DOHH2 (cell line): ENCODE measurements at regions not wholly inside any gene's neighbourhood (a gene's known extent, or its start where the extent isn't known, plus 50 kb on each side); places are given as distances from the start of the nearest gene placed in this dataset.

Source experiments
- H3F3A ChIP-seq: fragments of 200-600 bp; sonication (generic), shearing (Covaris generic); 2 replicates; pipeline ENCODE4 v1.6.0; 2016; ENCODE audit warnings: antibody characterized with exemption, mild to moderate bottlenecking; ENCODE audit not compliant: control insufficient read depth, insufficient read depth
- H3K27ac ChIP-seq: fragments of 200-600 bp; sonication (generic); 2 replicates; pipeline ENCODE4 v1.5.1; 2014; ENCODE audit warnings: low read depth, mild to moderate bottlenecking, low read length, moderate library complexity
- H3K27me3 ChIP-seq: fragments of 200-600 bp; sonication (generic); 2 replicates; pipeline ENCODE4 v1.6.1; 2014; ENCODE audit warnings: mild to moderate bottlenecking, low read length, mixed read lengths; ENCODE audit not compliant: control insufficient read depth
- H3K36me3 ChIP-seq: fragments of 200-600 bp; sonication (generic); 2 replicates; pipeline ENCODE4 v1.6.1; 2014; ENCODE audit warnings: mild to moderate bottlenecking, low read length, moderate library complexity, mixed read lengths; ENCODE audit not compliant: control insufficient read depth
- H3K4me1 ChIP-seq: fragments of 200-600 bp; sonication (generic); 2 replicates; pipeline ENCODE4 v1.6.1; 2014; ENCODE audit warnings: mild to moderate bottlenecking, low read length, mixed read lengths; ENCODE audit not compliant: control insufficient read depth
- H3K4me2 ChIP-seq: fragments of 200-600 bp; sonication (generic); 2 replicates; pipeline ENCODE4 v1.6.0; 2014; ENCODE audit warnings: mild to moderate bottlenecking, low read length, moderate library complexity
- H3K4me3 ChIP-seq: fragments of 200-600 bp; sonication (generic); 2 replicates; pipeline ENCODE4 v1.5.1; 2014; ENCODE audit warnings: mild to moderate bottlenecking, low read length, mixed read lengths
- H3K79me2 ChIP-seq: fragments of 200-600 bp; sonication (generic); 2 replicates; pipeline ENCODE4 v1.6.1; 2014; ENCODE audit warnings: mild to moderate bottlenecking, low read length, mixed read lengths; ENCODE audit not compliant: control insufficient read depth
- H3K9me2 ChIP-seq: fragments of 200-600 bp; sonication (generic); replicated peaks from 2 replicates; pipeline ENCODE4 v1.6.1; 2014; ENCODE audit warnings: mild to moderate bottlenecking, low read length, mixed read lengths; ENCODE audit not compliant: control insufficient read depth
- H3K9me3 ChIP-seq: fragments of 200-600 bp; sonication (generic); 2 replicates; pipeline ENCODE4 v1.6.1; 2014; ENCODE audit warnings: antibody characterized with exemption, low read length, mixed read lengths; ENCODE audit not compliant: control insufficient read depth, insufficient read depth
- H4K20me1 ChIP-seq: fragments of 200-600 bp; sonication (generic); 2 replicates; pipeline ENCODE4 v1.6.0; 2014; ENCODE audit warnings: low read depth, mild to moderate bottlenecking, antibody characterized with exemption, low read length, moderate library complexity; ENCODE audit not compliant: control insufficient read depth, insufficient read depth
- EZH2phosphoT487 ChIP-seq: fragments of 200-600 bp; sonication (generic); IDR thresholded peaks from 2 replicates; pipeline ENCODE4 v1.6.1; 2017; ENCODE audit warnings: borderline replicate concordance, mild to moderate bottlenecking, antibody characterized with exemption, low read length, moderate library complexity, mixed read lengths
- TF ChIP-seq, protein P1 (sequence below): fragments of 200-600 bp; sonication (generic); IDR thresholded peaks from one replicate; pipeline ENCODE4 v1.5.1; 2014; ENCODE audit warnings: antibody characterized with exemption, mild to moderate bottlenecking, low read depth, low read length; ENCODE audit not compliant: poor library complexity, severe bottlenecking

- Histone ChIP-seq H3K4me1 (no peaks in the 10 kb centered on the region), H3K27me3 (no peaks in the 10 kb centered on the region), H4K20me1 (no peaks in the 10 kb centered on the region), H3K4me3 (no peak overlapping the region), H3K36me3 (no peaks in the 10 kb centered on the region), H3K4me2 (no peak overlapping the region), H3K27ac (no peak overlapping the region), H3K79me2 (no peaks in the 10 kb centered on the region), H3F3A (no peaks in the 10 kb centered on the region), H3K9me3 (no peaks in the 10 kb centered on the region), H3K9me2 (no peaks in the 10 kb centered on the region)
- no peak for TF ChIP-seq EZH2phosphoT487
- TF ChIP-seq, protein P1, sequence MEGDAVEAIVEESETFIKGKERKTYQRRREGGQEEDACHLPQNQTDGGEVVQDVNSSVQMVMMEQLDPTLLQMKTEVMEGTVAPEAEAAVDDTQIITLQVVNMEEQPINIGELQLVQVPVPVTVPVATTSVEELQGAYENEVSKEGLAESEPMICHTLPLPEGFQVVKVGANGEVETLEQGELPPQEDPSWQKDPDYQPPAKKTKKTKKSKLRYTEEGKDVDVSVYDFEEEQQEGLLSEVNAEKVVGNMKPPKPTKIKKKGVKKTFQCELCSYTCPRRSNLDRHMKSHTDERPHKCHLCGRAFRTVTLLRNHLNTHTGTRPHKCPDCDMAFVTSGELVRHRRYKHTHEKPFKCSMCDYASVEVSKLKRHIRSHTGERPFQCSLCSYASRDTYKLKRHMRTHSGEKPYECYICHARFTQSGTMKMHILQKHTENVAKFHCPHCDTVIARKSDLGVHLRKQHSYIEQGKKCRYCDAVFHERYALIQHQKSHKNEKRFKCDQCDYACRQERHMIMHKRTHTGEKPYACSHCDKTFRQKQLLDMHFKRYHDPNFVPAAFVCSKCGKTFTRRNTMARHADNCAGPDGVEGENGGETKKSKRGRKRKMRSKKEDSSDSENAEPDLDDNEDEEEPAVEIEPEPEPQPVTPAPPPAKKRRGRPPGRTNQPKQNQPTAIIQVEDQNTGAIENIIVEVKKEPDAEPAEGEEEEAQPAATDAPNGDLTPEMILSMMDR: no peak
Measured at GRCh38 chr12:24244231-24244630, 294.8 kb upstream of the SOX5 start.

DNA sequence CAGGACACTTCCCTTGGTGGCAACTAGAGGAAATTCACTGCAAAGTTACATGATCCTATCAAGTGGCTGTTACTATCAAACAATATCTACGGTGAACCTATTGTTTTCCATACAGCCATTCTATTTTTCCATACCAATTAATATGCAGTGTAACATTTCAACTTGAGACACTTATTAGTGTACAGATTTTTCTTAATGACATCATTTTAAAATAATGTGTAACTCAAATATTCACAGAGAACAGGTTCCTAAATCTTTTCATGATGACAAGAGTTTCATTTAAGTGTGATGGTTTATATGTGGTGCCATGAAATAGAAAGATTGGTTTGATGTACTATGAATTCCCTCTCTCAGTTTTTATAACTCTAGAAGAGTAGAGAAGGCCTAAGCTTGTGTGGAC lies 291.2 kb upstream of the SOX5 start:
- Histone ChIP-seq H3K4me2 (no peak overlapping the region), H3K9me3 (no peaks in the 10 kb centered on the region), H3K79me2 (no peaks in the 10 kb centered on the region), H3K27ac (no peak overlapping the region), H3K4me1 (no peaks in the 10 kb centered on the region), H3K9me2 (no peaks in the 10 kb centered on the region), H4K20me1 (no peaks in the 10 kb centered on the region), H3F3A (no peaks in the 10 kb centered on the region), H3K4me3 (no peak overlapping the region), H3K27me3 (no peaks in the 10 kb centered on the region), H3K36me3 (no peaks in the 10 kb centered on the region)
- no peak for TF ChIP-seq EZH2phosphoT487
- TF ChIP-seq, protein P1: no peak

- Histone ChIP-seq H3F3A (no peaks in the 10 kb centered on the region), H3K27me3 (no peaks in the 10 kb centered on the region), H3K27ac (no peak overlapping the region), H3K36me3 (no peaks in the 10 kb centered on the region), H4K20me1 (no peaks in the 10 kb centered on the region), H3K4me3 (no peak overlapping the region), H3K9me3 (no peaks in the 10 kb centered on the region), H3K4me2 (no peak overlapping the region), H3K79me2 (no peaks in the 10 kb centered on the region), H3K4me1 (no peaks in the 10 kb centered on the region), H3K9me2 (no peaks in the 10 kb centered on the region)
- TF ChIP-seq EZH2phosphoT487: no peak
- TF ChIP-seq, protein P1: no peak
Measured at GRCh38 chr12:24233519-24234246, 284.2 kb upstream of the SOX5 start.
